HepG2 (cell line): ENCODE measurements at regions not wholly inside any gene's neighbourhood (a gene's known extent, or its start where the extent isn't known, plus 50 kb on each side); places are given as distances from the start of the nearest gene placed in this dataset.
A peak's percentile ranks its signal among the peaks of the same experiment; 100 is the strongest.

ENCODE experiments used
- ATAC-seq: fragments of 200-7000 bp; cut with Tn5 transposase; 3 replicates; pipeline ENCODE4 v1.9.1; 2020; ENCODE audit warnings: mild to moderate bottlenecking, moderate library complexity
- BruUV-seq: library from RNA; stranded (reverse); fragments of 400-500 nt; replicated peaks from 2 replicates; lab custom pipeline; 2021; lab: Mats Ljungman, UMichigan
- CTCF ChIA-PET: fragments of 300-600 bp; formaldehyde crosslinking; extraction: SDS; loops from one replicate; lab custom pipeline; 2021; ENCODE audit warnings: low total read pairs, inconsistent platforms, low intra/inter-chr PET ratio; lab: Yijun Ruan, JAX
- POLR2A ChIA-PET: fragments of 350-600 bp; sonication (Branson Sonifier 250); formaldehyde crosslinking; loops from one replicate; lab custom pipeline; 2020; ENCODE audit warnings: antibody characterized with exemption, inconsistent platforms; lab: Yijun Ruan, JAX
- DNase-seq: peaks from one replicate; pipeline ENCODE4 v3.0.0-alpha.2; 2015; ENCODE audit warnings: low spot score
- FAIRE-seq: peaks from 3 replicates; lab custom pipeline; 2011; peaks lifted over from hg19 to GRCh38; lab: Jason Lieb, UNC
- H2AFZ ChIP-seq: one replicate; pipeline ENCODE4 v1.6.1; 2011; ENCODE audit warnings: low read length, inconsistent platforms
- H3K27ac ChIP-seq: fragments of 300-600 bp; 3 replicates; pipeline ENCODE4 v1.8.0; 2011; ENCODE audit warnings: mixed run types, mild to moderate bottlenecking, mixed read lengths, low read length, inconsistent platforms; ENCODE audit not compliant: insufficient read depth; ENCODE audit errors: extremely low read length
- H3K27me3 ChIP-seq, 2 experiments: fragments of 200-600 bp in 1 of 2; 2 replicates in 1 of 2; 3 replicates in 1 of 2; pipeline versions ENCODE4 v1.6.0 to v1.8.0; 2011; ENCODE audit warnings: low read length in 2 of 2, mild to moderate bottlenecking in 2 of 2, moderate library complexity in 2 of 2, inconsistent platforms in 1 of 2; ENCODE audit not compliant: insufficient read depth in 2 of 2, control insufficient read depth in 1 of 2
- H3K36me3 ChIP-seq, 2 experiments: fragments of 200-600 bp in 1 of 2; replicated peaks in 1 of 2; 2 replicates in 1 of 2; 3 replicates in 1 of 2; pipeline versions ENCODE4 v1.5.1 to v1.8.0; 2011; ENCODE audit warnings: low read length in 2 of 2, inconsistent platforms in 1 of 2; ENCODE audit not compliant: insufficient read depth in 2 of 2, control insufficient read depth in 1 of 2
- H3K4me1 ChIP-seq: 2 replicates; pipeline ENCODE4 v1.5.1; 2012; ENCODE audit warnings: low read length, inconsistent platforms; ENCODE audit not compliant: insufficient read depth
- H3K4me2 ChIP-seq: 2 replicates; pipeline ENCODE4 v1.6.0; 2011; ENCODE audit warnings: low read depth, low read length, inconsistent platforms
- H3K4me3 ChIP-seq, 3 experiments: fragments of 200-600 bp in 1 of 3; sonication (generic), shearing (Covaris generic) in 1 of 3; replicated peaks in 1 of 3; 2 replicates each; pipeline ENCODE4 v1.5.1; 2011 to 2016; ENCODE audit warnings: low read length in 3 of 3, inconsistent platforms in 2 of 3, low read depth in 2 of 3, mild to moderate bottlenecking in 2 of 3, control low read depth in 1 of 3, mixed read lengths in 1 of 3; ENCODE audit not compliant: insufficient read depth in 1 of 3
- H3K79me2 ChIP-seq: one replicate; pipeline ENCODE4 v1.6.1; 2011; ENCODE audit warnings: low read length, inconsistent platforms; ENCODE audit not compliant: insufficient read depth
- H3K9ac ChIP-seq: 2 replicates; pipeline ENCODE4 v1.6.0; 2011; ENCODE audit warnings: mild to moderate bottlenecking, low read depth, low read length, inconsistent platforms; ENCODE audit not compliant: insufficient read depth
- H3K9me3 ChIP-seq: 2 replicates; pipeline ENCODE4 v1.5.1; 2012; ENCODE audit warnings: mild to moderate bottlenecking, low read length
- H4K20me1 ChIP-seq: 2 replicates; pipeline ENCODE4 v1.6.0; 2011; ENCODE audit warnings: inconsistent platforms, mild to moderate bottlenecking, low read length, moderate library complexity; ENCODE audit not compliant: insufficient read depth
- GTF2F1 ChIP-seq: fragments of 150-350 bp; IDR thresholded peaks from 2 replicates; pipeline ENCODE4 v1.6.1; 2014; ENCODE audit warnings: low read length
- KAT8 ChIP-seq: IDR thresholded peaks from 2 replicates; pipeline ENCODE4 v1.6.1; 2016; ENCODE audit warnings: missing genetic modification reagents, missing compliant biosample characterization
- KLF16 ChIP-seq, 2 experiments: sonication (generic) in 1 of 2; formaldehyde crosslinking in 1 of 2; IDR thresholded peaks; 2 replicates each; pipeline versions ENCODE4 v1.6.1 to v1.8.0; 2016 to 2023; ENCODE audit warnings: missing genetic modification reagents in 2 of 2, missing compliant biosample characterization in 1 of 2
- MLLT10 ChIP-seq: sonication (generic); formaldehyde crosslinking; IDR thresholded peaks from 2 replicates; pipeline ENCODE4 v1.4.0; 2020; ENCODE audit warnings: missing genetic modification reagents
- MNT ChIP-seq: fragments of 450-650 bp; IDR thresholded peaks from 2 replicates; pipeline ENCODE4 v1.6.1; 2016
- TGIF2 ChIP-seq: IDR thresholded peaks from 2 replicates; pipeline ENCODE4 v1.6.1; 2016; ENCODE audit warnings: control low read depth, missing compliant biosample characterization
- ZNF207 ChIP-seq: fragments of 450-650 bp; IDR thresholded peaks from 2 replicates; pipeline ENCODE4 v1.6.1; 2016; ENCODE audit warnings: antibody characterized with exemption, borderline replicate concordance
- ZNF350 ChIP-seq: sonication (generic); formaldehyde crosslinking; IDR thresholded peaks from 2 replicates; pipeline ENCODE4 v1.4.0; 2020; ENCODE audit warnings: mild to moderate bottlenecking, low read depth, missing genetic modification reagents, borderline replicate concordance
- WGBS: methylation state at CpG from one replicate; pipeline ENCODE4 v1.1.6; 2017; ENCODE audit warnings: low lambda C conversion rate; 5-methylcytosine and 5-hydroxymethylcytosine counted together
- in situ Hi-C: cut with HindIII; loops from 2 replicates; pipeline ENCODE4 v1.10.0; 2017; ENCODE audit warnings: low pct_unique_long_range_greater_than_20kb; ENCODE audit not compliant: extremely low pct_ligation_motif_present
- intact Hi-C: fragments of 100-400 bp; cut with micrococcal nuclease; formaldehyde crosslinking; loops from one replicate; pipeline ENCODE4 v1.10.0; 2022; ENCODE audit not compliant: unreplicated experiment
- TF ChIP-seq, protein P1 (sequence below): sonication (generic); formaldehyde crosslinking; IDR thresholded peaks from 2 replicates; pipeline ENCODE4 v1.5.0; 2020; ENCODE audit warnings: mild to moderate bottlenecking, missing genetic modification reagents

DNA sequence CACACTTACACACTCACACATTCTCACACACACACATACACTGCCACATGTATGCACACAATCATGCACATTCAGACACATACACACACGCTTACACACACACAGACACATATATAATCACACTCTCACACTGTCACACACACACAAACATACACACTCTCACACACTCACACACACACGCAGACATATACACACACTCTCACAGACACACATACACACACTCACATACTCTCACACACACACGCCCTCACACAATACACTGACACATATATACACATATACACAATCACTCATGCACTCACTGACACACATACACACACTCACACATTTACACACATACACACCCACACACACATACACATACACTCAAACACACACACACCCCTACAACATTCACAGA, 435.3 kb upstream of the FRG1 start:
- CTCF ChIA-PET = no interaction called here
- in situ Hi-C loops = no loop called here
- H3K4me1 ChIP-seq = no peaks in the 10 kb centered on the region
- H3K4me3 ChIP-seq = no peak overlapping the region
- 37% methylated on average over 3 of the region's 3 CpGs for WGBS
- DNase-seq = no peak
- no peaks in the 10 kb centered on the region for H3K9me3 ChIP-seq
- no peak overlapping the region for H3K27ac ChIP-seq
- no peaks in the 10 kb centered on the region for H4K20me1 ChIP-seq
- TF ChIP-seq GTF2F1 (no peak), ZNF207 (0 out of 2 replicates have a peak, but pooled peaks have one; percentile 49), ZNF350 (CRISPR knock-in tag) (no peak)
- H3K79me2 ChIP-seq = no peaks in the 10 kb centered on the region
- H3K9ac ChIP-seq = no peak overlapping the region
- no peak for FAIRE-seq
- POLR2A ChIA-PET = no interaction called here
- no peaks in the 10 kb centered on the region for H3K36me3 ChIP-seq
- H3K27me3 ChIP-seq = no peaks in the 10 kb centered on the region
- intact Hi-C loops = no loop called here
- ATAC-seq = no peak
- no peak overlapping the region for H3K4me2 ChIP-seq
- BruUV-seq = no TSS peak
- H2AFZ ChIP-seq = no peak overlapping the region

DNA sequence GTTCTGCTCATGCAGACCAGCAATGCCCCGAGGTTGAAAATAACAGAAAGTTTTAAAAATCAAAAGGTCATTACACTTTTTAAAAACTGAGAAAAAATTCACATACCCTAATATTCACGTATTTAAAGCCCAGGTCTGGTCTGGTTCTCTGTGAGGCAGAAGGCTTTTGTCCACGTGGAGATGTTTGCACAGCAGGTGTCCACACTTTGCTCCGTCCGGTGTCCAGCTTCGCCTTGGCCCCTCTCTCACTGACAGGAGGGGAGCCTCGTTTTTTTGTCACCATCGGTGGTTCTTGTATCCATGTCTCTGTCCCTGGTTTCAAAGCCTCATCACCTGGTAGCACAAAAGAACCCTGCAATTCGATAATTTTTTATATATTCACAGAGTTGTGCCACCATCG, 434.6 kb upstream of the FRG1 start:
- Histone ChIP-seq H3K9me3 (no peaks in the 10 kb centered on the region), H4K20me1 (no peaks in the 10 kb centered on the region), H3K4me2 (no peak overlapping the region), H2AFZ (no peak overlapping the region), H3K79me2 (no peaks in the 10 kb centered on the region), H3K9ac (no peak overlapping the region), H3K27me3 (no peaks in the 10 kb centered on the region), H3K27ac (no peak overlapping the region), H3K4me3 (no peak overlapping the region), H3K4me1 (no peaks in the 10 kb centered on the region), H3K36me3 (no peaks in the 10 kb centered on the region)
- FAIRE-seq = no peak
- in situ Hi-C loops (no loop called here), intact Hi-C loops (no loop called here)
- 6% methylated on average over 10 of the region's 10 CpGs for WGBS
- no peak for DNase-seq
- POLR2A ChIA-PET = no interaction called here
- TF ChIP-seq TGIF2 (CRISPR knock-in tag) (no peak), KLF16 (CRISPR knock-in tag; IDR thresholded peaks at IDR 0.05) (no peak), MLLT10 (CRISPR knock-in tag) (no peak), KAT8 (no peak), MNT (peak; percentile 54)
- TF ChIP-seq, protein P1, sequence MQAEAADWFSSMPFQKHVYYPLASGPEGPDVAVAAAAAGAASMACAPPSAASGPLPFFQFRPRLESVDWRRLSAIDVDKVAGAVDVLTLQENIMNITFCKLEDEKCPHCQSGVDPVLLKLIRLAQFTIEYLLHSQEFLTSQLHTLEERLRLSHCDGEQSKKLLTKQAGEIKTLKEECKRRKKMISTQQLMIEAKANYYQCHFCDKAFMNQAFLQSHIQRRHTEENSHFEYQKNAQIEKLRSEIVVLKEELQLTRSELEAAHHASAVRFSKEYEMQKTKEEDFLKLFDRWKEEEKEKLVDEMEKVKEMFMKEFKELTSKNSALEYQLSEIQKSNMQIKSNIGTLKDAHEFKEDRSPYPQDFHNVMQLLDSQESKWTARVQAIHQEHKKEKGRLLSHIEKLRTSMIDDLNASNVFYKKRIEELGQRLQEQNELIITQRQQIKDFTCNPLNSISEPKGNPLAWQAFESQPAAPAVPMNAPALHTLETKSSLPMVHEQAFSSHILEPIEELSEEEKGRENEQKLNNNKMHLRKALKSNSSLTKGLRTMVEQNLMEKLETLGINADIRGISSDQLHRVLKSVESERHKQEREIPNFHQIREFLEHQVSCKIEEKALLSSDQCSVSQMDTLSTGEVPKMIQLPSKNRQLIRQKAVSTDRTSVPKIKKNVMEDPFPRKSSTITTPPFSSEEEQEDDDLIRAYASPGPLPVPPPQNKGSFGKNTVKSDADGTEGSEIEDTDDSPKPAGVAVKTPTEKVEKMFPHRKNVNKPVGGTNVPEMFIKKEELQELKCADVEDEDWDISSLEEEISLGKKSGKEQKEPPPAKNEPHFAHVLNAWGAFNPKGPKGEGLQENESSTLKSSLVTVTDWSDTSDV (CRISPR knock-in tag) = no peak
- BruUV-seq = no TSS peak
- no peak for ATAC-seq
- CTCF ChIA-PET = no interaction called here
